Left renal pelvis (tissue), 4 donors: ENCODE measurements at regions not wholly inside any gene's neighbourhood (a gene's known extent, or its start where the extent isn't known, plus 50 kb on each side); places are given as distances from the start of the nearest gene placed in this dataset.
"Not testable (repeated sequence)": the region's sequence is repeated elsewhere in the genome, so short reads cannot be mapped to it uniquely, and the experiment has no call there.

ENCODE experiments used
- DNase-seq, 4 donors: peaks; one replicate each; pipeline ENCODE4 v3.0.0-alpha.2; 2013; ENCODE audit warnings: low read depth in 4 of 4, low spot score in 3 of 4

DNA sequence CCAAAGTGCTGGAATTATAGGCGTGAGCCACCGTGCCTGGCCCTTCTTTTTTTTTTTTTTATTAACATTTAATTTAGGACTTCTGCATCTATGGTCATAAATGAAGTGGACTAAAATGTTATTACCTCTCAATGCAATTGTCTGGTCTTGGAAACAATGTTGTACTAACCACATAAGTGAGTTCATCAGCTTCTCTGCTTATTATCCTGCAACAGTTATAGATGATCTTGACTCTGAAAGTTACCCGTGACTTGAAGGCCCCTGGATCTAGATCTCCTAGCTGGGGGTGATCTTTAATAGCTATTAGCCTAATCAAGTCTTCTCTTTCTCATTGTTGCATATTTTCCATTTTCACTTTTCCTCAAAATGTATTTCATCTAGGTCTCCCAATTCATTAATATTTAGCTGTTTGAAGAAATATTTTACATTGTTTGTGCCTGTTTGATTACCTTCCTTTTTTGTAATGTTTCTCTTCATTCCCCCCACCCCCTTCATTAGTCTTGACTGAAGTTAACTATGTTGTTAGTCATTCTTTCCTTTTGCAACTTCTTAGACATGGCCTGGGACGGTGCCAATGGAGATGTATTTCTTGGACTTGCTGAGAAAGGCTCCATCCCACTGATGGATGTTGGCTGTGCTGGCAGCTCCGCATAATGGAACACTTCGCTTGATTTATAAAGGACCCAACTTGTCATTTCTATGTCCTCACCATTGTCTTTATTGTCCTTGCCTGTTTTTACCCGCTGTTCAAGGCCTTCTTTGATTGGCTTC is 141.6 kb upstream of the RIOK3 start:
- DNase-seq = no peak

DNA sequence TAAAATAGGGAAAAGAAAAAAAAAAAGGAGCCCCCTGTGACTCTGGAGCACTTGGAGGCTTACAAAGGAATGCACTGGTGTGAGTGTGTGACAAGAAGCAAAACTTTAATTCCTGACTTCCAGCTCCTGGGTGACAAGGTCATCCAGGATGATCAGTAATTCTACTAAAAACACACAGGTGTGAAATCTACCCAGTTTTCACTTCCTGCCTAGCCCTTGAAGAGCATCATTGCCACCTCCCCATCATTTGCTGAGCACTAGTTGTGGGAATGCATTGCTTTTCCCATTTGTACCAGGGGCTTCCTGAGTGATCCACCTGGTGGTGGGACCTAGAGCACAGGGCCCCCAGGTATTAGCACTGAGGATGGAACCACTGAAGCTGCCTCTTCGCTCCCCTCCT is 139.7 kb upstream of the RIOK3 start:
- no peak for DNase-seq

DNA sequence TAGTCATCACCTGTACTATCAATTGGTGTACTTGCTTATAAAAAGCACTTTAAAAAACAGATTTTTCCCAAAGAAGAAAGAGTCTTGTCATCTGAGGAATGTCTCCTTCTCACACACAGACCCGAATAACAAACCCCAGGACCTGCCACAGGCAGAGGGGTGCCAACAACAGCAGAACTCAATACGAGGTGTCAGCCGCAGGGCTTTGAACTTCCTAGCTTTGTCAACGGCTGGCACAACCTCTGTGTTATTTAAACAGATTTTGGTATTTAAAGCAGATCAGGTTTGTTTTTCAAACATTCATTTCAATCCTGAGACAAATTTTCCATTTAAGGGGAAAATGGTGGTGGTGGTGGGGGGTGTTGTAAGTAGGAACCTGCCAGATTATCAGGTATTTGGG is 138.4 kb upstream of the RIOK3 start:
- no peak for DNase-seq

DNA sequence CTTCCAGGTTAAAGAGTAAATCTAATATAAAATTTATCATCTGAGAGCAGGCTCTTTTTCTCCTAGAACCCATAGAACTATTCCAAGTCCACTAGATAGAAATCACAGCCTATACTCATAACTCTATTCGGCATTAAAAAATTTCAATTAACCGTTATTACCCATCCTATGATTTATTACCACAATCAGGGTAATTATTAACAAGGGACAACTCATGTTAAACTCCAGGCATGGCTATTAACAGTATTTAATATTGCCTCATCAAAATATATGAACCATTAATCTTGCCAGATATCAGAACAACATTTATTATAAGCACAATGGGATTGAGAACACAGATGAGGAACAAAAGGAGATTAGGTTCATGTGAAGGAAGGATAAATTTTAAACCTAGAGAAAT is 136.8 kb upstream of the RIOK3 start:
- DNase-seq = no peak

DNA sequence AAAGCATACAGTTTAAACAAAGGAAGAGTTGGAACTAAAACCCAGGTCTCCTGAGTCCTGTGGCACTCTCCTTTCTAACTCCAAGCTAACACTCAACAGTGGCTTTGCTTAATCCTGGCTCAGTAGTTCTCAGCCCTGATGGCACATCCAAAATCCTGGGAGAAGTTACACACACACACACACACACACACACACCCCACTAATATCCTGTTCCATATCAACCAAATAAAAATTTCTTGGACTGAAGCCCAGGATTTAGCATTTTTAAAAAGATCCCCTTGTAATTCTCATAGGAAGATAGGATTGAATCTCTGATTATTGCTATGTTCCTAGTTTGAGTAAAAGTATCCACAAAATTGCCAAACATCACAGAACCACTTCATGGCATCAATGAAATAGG is 136.1 kb upstream of the RIOK3 start:
- DNase-seq = no peak

DNA sequence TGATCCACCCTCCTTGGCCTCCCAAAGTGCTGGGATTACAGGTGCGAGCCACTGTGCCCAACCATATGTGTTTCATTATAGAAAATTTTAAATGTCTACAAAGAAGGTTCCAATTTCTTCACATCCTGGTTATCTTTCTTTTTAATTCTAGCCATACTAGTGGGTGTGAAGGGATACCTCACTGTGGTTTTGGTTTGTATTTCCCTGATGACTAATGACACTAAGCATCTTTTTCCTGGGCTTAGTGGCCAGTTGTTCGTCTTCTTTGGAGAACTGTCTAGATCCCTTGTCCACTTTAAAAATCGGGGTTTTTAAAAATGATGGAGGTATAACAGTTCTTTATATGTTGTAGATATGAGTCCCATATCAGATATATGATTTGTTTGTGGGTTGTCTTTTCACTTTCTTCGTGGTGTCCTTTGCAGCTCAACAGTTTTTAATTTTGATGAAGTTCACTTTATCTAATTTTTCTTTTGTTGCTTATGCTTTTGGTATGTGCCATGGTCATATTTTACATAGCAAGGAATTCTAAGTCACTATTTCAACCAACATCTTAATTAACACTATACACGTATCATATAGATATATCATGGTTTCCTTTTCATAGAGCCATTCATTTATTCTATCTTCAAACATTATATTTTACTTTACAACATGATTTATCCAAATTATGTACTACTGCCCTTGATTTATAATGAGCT is 135.0 kb upstream of the RIOK3 start:
- no peak for DNase-seq

DNA sequence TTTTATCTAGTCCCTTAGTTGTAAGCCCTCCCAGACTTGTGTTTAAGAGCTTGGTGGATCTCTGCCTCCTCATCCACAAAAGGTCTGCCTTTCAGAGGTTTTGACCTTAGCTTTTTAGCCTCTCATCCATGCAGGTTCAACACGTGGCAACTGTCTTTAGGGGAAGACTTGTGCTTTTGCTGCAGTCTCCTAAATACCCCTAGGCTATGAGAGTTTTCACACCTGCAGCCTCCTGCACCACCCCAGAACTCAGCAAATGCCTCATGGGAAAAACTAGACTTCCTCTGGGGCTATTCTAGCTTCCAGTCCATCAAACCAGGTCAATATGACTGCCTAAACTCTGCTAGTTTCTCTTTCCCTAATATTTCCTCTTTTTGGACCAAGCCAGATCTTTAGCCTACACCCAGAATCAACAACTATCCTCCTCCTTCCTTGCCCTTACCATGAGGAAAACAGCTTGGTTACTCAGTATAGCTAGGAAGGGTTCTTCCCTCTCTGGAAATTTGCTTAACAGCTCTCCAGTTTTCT is 132.3 kb upstream of the RIOK3 start:
- DNase-seq = no peak

DNA sequence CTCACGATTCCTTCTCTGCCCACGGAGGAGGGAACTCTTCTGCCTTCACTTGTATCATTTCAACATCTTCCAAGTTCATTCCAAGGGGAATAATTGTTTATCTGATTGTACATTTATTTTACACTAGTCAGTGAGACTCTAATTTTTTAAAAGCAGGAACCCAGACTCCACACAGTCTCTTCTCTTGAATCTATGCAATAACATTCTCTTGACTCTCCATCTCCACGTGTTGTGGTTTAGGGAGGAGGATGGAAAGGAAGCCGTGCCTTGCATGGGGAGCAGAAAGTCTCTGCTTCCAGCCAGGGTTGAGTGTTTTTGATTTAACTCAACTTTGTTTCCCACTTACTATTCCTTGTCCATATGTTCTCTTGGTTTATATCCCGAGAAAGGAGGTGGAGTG is 131.1 kb upstream of the RIOK3 start:
- DNase-seq = no peak

DNA sequence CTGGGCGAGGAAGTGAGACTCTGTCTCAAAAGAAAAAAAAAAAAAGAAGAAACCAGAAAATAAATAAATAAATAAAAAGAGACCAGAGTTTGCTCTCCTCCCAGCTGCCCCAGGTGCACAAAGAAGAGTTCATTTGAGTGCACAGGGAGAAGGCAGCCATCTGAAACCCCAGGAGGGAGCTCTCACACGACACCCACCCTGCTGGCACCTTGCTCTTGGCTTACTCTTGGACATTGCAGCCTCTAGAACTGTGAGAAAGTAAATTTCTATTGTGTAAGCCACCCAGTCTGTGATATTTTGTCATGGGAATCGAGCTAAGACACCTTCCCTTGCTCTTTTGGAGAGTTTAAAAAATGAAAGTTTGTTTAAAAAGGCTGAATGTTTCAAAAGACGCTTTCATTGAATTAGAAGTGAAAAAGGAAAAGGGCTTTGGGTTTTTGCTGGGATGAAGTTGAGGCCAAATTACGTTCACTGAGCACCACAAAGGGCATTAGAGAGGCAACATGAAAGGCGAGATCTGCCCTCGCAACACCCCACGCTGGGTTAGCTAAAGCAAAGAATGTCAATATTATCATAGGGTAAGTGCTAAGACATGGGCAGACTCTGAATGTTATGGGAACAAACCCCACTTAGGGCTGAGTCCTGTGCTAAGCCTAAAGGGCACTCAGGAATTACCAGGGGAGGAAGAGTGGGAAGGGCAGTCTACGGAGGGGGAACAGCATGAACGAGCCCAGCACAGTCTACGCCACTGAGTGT is 128.9 kb upstream of the RIOK3 start:
- no peak for DNase-seq

DNA sequence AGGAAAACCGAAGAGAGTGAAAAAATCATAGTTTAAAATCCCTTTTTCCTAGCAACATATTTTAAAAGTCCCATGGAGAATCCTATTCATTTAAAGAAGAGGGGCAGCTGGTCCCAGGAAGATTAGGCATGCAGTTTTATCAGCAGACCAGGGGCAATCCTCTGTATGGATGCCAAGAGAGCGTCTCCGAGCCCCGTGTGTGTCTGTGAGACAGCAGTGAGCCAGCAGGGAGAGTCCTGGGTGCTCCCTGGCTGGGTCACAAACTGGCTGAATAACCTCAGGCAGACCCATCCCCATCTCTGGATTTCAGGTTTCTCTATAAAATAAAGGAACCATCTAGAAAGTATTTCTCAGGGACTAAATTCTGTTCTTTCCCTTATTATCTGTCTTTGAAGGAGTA is 128.2 kb upstream of the RIOK3 start:
- no peak for DNase-seq

DNA sequence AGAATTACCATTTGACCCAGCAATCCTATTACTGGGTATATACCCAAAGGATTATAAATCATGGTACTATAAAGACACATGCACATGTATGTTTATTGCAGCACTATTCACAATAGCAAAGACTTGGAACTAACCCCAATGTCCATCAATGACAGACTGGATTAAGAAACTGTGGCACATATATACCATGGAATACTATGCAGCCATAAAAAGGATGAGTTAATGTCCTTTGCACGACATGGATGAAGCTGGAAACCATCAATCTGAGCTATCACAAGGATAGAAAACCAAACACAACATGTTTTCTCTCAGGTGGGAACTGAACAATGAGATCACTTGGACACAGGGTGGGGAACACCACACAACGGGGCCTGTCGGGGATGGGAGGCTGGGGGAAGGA is 123.4 kb upstream of the RIOK3 start:
- DNase-seq = not testable (repeated sequence)

DNA sequence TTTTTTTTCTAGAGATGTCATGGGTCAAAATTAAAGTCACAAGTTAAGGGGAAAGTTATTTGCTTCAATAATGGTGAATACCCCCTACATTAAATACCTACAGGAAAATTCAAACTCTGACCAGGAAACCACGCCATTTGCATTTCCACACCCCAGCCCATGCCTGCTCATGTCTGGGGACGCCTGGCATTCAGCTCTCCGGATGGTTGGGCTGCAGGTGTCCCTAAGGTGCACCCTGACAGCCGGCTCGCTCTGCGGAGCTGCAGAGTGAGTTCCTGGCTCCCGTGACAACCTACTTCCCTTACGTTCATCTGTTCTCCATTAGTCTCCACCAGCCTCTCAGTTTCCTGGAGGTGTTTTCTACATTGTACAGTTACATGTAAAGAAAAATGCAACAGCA is 122.7 kb upstream of the RIOK3 start:
- no peak for DNase-seq

DNA sequence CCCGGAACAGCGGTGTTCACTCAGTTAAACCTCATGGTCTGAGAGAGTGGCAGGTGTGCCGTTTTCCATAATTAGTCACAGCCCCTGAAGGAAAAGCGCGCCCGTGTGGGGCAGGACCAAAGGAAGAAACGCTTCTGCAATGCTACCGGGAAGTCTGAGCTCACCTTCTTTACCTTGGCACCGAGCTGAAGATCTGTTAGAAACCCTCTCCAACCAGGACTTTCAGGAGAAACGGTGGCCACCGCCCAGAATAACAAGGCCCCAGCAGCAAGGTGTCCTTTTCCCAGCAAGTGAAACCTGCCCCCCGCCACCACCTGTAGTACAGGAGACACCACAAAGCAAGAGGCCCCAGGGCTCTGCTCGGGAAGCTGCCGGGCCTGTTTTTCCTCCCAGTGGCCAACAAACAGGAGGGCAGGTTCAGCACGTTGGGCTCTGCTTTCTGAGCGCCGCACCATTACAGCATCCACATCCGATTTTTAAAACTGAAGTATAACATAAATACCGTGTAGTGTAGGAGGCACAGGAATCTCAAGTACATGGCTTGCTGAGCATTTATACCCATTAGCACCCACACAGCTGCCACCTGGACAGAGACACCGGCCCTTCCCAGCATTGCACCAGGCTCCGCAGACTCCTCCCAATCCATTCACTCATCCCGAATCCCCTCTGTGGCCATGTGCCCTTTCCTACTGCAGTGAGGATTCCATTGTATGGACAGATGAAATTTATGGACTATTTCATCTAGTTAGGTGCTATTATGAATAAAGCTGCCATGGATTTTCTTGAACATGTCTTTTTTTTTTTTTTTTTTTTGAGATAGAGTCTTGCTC is 121.8 kb upstream of the RIOK3 start:
- no peak for DNase-seq

DNA sequence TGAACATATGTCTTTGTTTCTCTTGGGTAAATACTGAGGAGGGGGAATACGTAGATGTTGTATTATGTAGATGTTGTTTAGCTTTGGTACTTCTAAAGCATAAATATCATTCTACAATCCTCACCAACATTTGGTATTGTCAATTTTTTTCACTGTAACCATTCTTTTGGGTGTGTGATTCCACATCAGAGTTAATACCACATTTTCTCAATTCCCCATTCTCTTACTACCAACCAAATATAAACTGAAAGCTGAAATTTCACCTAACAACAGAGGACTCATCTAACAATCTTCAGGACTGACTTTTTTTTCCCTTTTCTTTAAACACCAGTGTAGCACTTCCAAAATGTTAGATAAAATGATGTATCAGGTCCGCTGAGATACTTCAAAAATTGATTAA is 120.7 kb upstream of the RIOK3 start:
- DNase-seq = no peak

DNA sequence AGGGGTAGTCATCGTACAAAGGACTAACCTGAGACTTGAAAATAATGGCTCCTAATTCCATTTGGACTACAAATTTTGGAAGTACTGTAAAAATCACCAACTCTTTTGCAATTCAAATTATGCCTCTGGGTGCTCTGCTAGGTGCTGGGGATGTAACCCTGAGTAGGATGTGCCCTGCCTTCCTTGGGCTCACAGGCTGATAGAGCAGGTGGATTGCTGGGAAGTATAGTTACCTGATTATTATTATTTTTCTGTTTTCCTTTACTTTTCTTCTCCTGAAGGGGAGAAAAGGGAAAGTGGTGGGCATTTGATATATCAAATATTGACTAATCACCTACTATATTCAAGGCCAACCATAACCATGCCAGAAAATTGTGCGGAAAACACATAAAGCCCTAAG is 119.3 kb upstream of the RIOK3 start:
- DNase-seq = no peak

DNA sequence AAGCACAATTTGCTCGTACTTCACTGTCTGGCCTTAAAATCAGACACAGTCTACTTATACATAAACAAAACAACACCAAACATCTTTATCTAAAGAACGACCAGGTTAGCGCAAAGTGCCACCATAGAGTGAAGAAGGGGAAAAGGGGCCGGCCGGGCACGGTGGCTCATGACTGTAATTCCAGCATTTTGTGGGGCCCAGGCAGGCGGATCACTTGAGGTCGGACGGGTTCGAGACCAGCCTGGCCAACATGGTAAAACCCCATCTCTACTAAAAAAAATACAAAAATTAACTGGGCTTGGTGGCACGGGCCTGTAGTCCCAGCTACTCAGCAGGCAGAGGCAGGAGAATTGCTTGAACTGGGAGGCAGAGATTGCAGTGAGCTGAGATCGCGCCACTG is 118.5 kb upstream of the RIOK3 start:
- no peak for DNase-seq

DNA sequence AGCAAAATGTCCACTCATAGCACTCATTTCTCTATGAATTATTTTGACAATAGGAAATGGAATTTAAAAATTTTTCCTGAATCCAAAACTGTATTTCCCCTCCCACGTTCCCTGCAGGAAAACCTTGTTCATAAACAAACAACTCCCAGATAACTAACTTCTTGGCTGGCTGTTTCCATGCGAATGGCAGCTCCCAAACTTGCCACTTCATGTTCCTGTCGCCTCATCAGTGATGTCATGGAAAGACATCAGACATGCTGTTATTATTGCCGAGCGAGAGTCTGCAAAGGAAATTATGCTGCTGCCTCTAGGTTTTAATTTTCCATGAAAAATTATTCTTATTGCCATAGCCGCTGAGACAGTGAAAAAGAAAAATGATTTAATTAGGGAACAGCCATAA is 117.0 kb upstream of the RIOK3 start:
- no peak for DNase-seq

DNA sequence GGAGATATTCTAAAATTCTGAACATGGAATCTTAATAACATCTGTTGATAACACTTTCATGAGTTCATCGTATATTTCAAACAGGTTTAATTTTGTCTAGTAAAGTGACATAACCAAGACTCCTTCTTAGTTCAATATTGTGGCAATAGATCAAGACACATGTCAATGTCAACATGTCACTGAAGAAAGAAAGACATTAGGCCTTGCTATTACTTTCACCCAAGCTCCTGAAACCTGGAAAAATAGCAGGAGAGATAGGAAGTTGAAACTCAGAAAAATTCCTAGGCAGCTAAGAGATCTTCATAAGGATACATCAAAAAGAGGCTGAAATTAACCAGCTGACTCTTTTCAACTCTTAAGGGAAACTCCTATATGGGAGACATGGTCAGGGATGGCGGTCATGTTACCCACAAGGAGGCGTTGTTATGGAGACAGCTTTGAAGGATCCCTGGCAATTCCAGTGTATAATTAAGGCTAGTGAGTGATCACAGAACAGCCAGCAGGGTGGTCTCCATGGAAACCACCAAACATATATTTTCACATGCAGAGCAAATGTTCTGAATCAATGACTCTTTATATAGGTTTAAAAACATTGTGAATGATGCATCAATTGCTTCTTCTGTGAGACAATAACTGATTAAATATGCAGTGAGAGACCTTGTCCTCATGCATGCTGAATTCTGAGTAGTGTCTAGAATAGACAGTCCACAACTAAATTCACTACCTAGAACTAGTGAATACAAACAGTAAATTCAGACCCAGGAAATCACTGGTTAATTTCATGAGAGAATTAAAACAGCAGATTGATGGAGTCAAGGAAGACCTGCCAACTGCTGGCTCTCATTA is 115.3 kb upstream of the RIOK3 start:
- no peak for DNase-seq

DNA sequence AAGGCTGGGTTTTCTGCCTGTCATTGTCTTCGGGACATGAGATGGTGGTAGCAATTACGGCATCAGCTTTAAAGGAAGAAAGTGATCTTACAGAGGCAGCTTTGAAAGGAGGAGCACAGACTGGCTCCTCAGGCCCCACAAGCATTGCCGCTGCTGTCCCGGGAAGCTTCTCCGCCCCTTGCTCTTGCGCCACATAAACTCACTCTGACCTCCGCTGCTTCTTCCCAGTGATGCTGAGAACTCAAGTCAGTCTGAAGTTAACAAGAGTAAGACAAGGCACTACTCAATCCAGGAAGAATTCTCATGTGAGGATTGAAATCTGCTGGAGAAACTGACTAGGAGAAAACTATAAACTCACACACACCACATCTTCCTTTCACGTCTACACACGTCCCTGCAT is 112.4 kb upstream of the RIOK3 start:
- no peak for DNase-seq

DNA sequence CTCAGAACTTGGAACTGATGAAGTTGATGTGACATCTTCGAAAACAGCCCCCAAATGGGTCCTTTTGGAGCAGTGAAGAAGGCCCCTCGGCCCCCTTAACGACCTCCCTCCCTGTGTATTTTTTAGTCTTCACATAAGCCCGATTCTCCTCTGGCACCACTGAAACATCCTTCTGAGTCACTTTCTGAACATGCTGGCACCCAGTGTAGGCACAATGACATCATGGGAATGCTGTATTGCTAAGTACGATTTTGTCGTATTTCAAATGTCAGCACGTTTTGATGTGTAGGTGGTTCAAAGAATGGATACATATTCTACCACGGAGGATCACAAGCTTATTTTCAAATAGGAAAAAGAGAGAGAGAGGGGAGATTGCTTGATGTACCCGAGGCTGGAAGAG is 111.7 kb upstream of the RIOK3 start:
- DNase-seq = no peak
